ENCODE measurements at regions not wholly inside any gene's neighbourhood (a gene's known extent, or its start where the extent isn't known, plus 50 kb on each side); places are given as distances from the start of the nearest gene placed in this dataset.

DNA sequence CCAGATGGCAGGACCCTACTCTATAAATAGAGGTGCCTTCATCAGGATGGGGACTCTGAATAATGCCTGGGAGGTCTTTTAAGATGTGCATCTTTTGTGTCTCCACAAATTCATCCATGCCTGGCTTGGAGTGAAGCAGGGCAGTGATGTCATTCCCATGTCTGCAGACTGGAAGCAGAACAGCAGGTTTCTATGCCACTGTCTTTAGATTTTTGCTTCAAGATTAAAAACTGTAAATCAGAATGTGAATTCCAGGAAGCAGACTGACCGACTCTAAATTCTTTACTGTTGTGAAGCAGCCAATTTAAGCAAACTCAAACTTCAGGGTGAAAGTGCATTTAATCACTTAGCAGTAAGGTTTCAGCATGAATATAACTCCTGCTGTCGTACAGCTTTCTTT, 159.3 kb downstream of the SCG2 start:
- H3K9me3 ChIP-seq (ENCODE audit: low read length), result no peaks in the 10 kb centered on the region
- intact Hi-C loops (cut with micrococcal nuclease; ENCODE audit: unreplicated experiment) (no loop called here), in situ Hi-C loops (cut with HindIII; ENCODE audit: extremely low pct_ligation_motif_present, low pct_unique_long_range_greater_than_20kb) (no loop called here)
- no peak overlapping the region for H3K27ac ChIP-seq (ENCODE audit: extremely low read length, insufficient read depth, low read length)
- DNase-seq (ENCODE audit: low spot score) (no peak), ATAC-seq (no peak), FAIRE-seq (no peak)
- H3K27me3 ChIP-seq (ENCODE audit: control insufficient read depth in 1 of 2, insufficient read depth in 2 of 2, low read length in 2 of 2), result no peaks in the 10 kb centered on the region
- TF ChIP-seq ATF7 (IDR thresholded peaks at IDR 0.05), result 0 out of 2 replicates have a peak, but pooled peaks have one; percentile 5
- no peak for TF ChIP-seq ATF7 (CRISPR knock-in tag; IDR thresholded peaks at IDR 0.05)
- no peak for TF ChIP-seq PHF21A (CRISPR knock-in tag; IDR thresholded peaks at IDR 0.05)
- no peak for TF ChIP-seq SIN3B (IDR thresholded peaks at IDR 0.05; ENCODE audit: low read length)
- no peak for TF ChIP-seq HMGA1 (CRISPR knock-in tag; conservative IDR thresholded peaks at IDR 0.05)
- no peaks in the 10 kb centered on the region for H3K36me3 ChIP-seq (replicated peaks in 1 of 2; ENCODE audit: control insufficient read depth in 1 of 2, insufficient read depth in 2 of 2, low read length in 2 of 2)
- H3K9ac ChIP-seq (ENCODE audit: insufficient read depth, low read depth, low read length), result no peak overlapping the region
- H3K4me3 ChIP-seq (replicated peaks in 1 of 3; ENCODE audit: insufficient read depth in 1 of 3, low read depth in 2 of 3, low read length in 3 of 3), result no peak overlapping the region
- ChIA-PET POLR2A (no interaction called here), CTCF (ENCODE audit: low intra/inter-chr PET ratio, low total read pairs) (no interaction called here)
- no peaks in the 10 kb centered on the region for H4K20me1 ChIP-seq (ENCODE audit: insufficient read depth, low read length)
- no peak overlapping the region for H2AFZ ChIP-seq (ENCODE audit: low read length)
- H3K79me2 ChIP-seq (ENCODE audit: insufficient read depth, low read length), result no peaks in the 10 kb centered on the region
- no peaks in the 10 kb centered on the region for H3K4me1 ChIP-seq (ENCODE audit: insufficient read depth, low read length)
- H3K4me2 ChIP-seq (ENCODE audit: low read depth, low read length), result no peak overlapping the region
- no TSS peak for BruUV-seq (replicated peaks)
- whole genome bisulfite sequencing (ENCODE audit: low lambda C conversion rate), result 9% methylated on average over 2 of the region's 2 CpGs

- no peaks in the 10 kb centered on the region for H3K4me1 ChIP-seq (ENCODE audit: insufficient read depth, low read length)
- no peaks in the 10 kb centered on the region for H3K9me3 ChIP-seq (ENCODE audit: low read length)
- H3K79me2 ChIP-seq (ENCODE audit: insufficient read depth, low read length), result no peaks in the 10 kb centered on the region
- H3K9ac ChIP-seq (ENCODE audit: insufficient read depth, low read depth, low read length), result no peak overlapping the region
- H3K27ac ChIP-seq (ENCODE audit: extremely low read length, insufficient read depth, low read length), result no peak overlapping the region
- no peak for FAIRE-seq
- no TSS peak for BruUV-seq (replicated peaks)
- no peak overlapping the region for H3K4me2 ChIP-seq (ENCODE audit: low read depth, low read length)
- DNase-seq (ENCODE audit: low spot score), result no peak
- peaks cover 0 to 9% of the 10 kb centered on the region in 2 experiments; a peak in 3 of 5 replicates for H3K27me3 ChIP-seq (ENCODE audit: control insufficient read depth in 1 of 2, insufficient read depth in 2 of 2, low read length in 2 of 2)
- in situ Hi-C loops (cut with HindIII; ENCODE audit: extremely low pct_ligation_motif_present, low pct_unique_long_range_greater_than_20kb), result loop anchor here (10.0 kb wide), 1 partner anchor 345 kb away; no protein-coding TSS in a partner anchor
- TF ChIP-seq FOXC1 (CRISPR knock-in tag; IDR thresholded peaks at IDR 0.05; ENCODE audit: borderline replicate concordance) (no peak), RORA (CRISPR knock-in tag; IDR thresholded peaks at IDR 0.05) (no peak), TBX3 (IDR thresholded peaks at IDR 0.05; ENCODE audit: borderline replicate concordance) (no peak), NCOR1 (IDR thresholded peaks at IDR 0.05; ENCODE audit: borderline replicate concordance, low read length) (no peak)
- H3K4me3 ChIP-seq (replicated peaks in 1 of 3; ENCODE audit: insufficient read depth in 1 of 3, low read depth in 2 of 3, low read length in 3 of 3), result no peak overlapping the region
- intact Hi-C loops (cut with micrococcal nuclease; ENCODE audit: unreplicated experiment), result no loop called here
- no peak for ATAC-seq
- ChIA-PET CTCF (ENCODE audit: low intra/inter-chr PET ratio, low total read pairs) (no interaction called here), POLR2A (no interaction called here)
- under 1% methylated on average over 3 of the region's 3 CpGs for WGBS (ENCODE audit: low lambda C conversion rate)
- no peaks in the 10 kb centered on the region for H3K36me3 ChIP-seq (replicated peaks in 1 of 2; ENCODE audit: control insufficient read depth in 1 of 2, insufficient read depth in 2 of 2, low read length in 2 of 2)
- H4K20me1 ChIP-seq (ENCODE audit: insufficient read depth, low read length), result no peaks in the 10 kb centered on the region
- H2AFZ ChIP-seq (ENCODE audit: low read length), result no peak overlapping the region
These were observed 151.9 kb downstream of the SCG2 start for GRCh38 chr2:223450246-223450645.

Measured in HepG2 (cell line).